ENCODE measurements at regions not wholly inside any gene's neighbourhood (a gene's known extent, or its start where the extent isn't known, plus 50 kb on each side); places are given as distances from the start of the nearest gene placed in this dataset.

DNA sequence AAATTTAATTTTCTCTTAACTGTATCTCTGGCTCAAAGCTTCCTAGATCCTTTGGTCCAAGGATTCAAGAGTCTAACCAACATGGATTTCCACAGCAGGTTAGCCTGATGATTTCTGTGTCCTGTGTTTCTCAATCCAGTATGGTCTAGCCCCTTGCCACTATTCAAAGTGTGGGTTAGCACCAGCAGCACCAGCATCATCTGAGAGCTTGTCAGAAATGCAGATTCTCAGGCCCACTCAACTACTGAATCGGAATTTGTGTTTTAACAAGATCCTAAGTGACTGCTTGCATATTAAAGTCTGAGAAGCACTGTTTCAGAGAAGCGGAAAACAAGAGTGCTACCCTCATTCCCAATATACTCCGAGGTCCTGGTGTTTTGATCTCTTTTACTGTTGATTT lies 133.8 kb upstream of the PRDM1 start:
- TF ChIP-seq, protein P1, sequence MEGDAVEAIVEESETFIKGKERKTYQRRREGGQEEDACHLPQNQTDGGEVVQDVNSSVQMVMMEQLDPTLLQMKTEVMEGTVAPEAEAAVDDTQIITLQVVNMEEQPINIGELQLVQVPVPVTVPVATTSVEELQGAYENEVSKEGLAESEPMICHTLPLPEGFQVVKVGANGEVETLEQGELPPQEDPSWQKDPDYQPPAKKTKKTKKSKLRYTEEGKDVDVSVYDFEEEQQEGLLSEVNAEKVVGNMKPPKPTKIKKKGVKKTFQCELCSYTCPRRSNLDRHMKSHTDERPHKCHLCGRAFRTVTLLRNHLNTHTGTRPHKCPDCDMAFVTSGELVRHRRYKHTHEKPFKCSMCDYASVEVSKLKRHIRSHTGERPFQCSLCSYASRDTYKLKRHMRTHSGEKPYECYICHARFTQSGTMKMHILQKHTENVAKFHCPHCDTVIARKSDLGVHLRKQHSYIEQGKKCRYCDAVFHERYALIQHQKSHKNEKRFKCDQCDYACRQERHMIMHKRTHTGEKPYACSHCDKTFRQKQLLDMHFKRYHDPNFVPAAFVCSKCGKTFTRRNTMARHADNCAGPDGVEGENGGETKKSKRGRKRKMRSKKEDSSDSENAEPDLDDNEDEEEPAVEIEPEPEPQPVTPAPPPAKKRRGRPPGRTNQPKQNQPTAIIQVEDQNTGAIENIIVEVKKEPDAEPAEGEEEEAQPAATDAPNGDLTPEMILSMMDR (IDR thresholded peaks at IDR 0.05; ENCODE audit: extremely low read depth in 1 of 2, insufficient read depth in 1 of 2, low read depth in 1 of 2, low read length in 2 of 2), result no peak
- TF ChIP-seq POLR2A (IDR thresholded peaks at IDR 0.05; ENCODE audit: low read depth, low read length), result no peak
- no peak for TF ChIP-seq EZH2 (IDR thresholded peaks at IDR 0.05; ENCODE audit: borderline replicate concordance, low read depth, low read length, severe bottlenecking)
- no peak for TF ChIP-seq POLR2AphosphoS5 (IDR thresholded peaks at IDR 0.05; ENCODE audit: insufficient read depth, low read depth, low read length)
- TF ChIP-seq JUN (IDR thresholded peaks at IDR 0.05; ENCODE audit: borderline replicate concordance, insufficient read depth, insufficient read length, low read depth), result no peak
- TF ChIP-seq, protein P2, sequence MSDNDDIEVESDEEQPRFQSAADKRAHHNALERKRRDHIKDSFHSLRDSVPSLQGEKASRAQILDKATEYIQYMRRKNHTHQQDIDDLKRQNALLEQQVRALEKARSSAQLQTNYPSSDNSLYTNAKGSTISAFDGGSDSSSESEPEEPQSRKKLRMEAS (IDR thresholded peaks at IDR 0.05; ENCODE audit: insufficient read depth, insufficient read length), result no peak
- no peak for TF ChIP-seq GATA2 (IDR thresholded peaks at IDR 0.05; ENCODE audit: insufficient read depth, insufficient read length, low read depth, low read length)
- TF ChIP-seq MYC (IDR thresholded peaks at IDR 0.05; ENCODE audit: low read depth, low read length), result no peak
